GM12874 (cell line): ENCODE measurements at regions not wholly inside any gene's neighbourhood (a gene's known extent, or its start where the extent isn't known, plus 50 kb on each side); places are given as distances from the start of the nearest gene placed in this dataset.

Experiments
- TF ChIP-seq, protein P1 (sequence below): IDR thresholded peaks from 2 replicates; pipeline ENCODE4 v1.5.1; 2011; ENCODE audit warnings: low read depth, mild to moderate bottlenecking, control low read depth, low read length, moderate library complexity; ENCODE audit not compliant: insufficient read depth

- TF ChIP-seq, protein P1, sequence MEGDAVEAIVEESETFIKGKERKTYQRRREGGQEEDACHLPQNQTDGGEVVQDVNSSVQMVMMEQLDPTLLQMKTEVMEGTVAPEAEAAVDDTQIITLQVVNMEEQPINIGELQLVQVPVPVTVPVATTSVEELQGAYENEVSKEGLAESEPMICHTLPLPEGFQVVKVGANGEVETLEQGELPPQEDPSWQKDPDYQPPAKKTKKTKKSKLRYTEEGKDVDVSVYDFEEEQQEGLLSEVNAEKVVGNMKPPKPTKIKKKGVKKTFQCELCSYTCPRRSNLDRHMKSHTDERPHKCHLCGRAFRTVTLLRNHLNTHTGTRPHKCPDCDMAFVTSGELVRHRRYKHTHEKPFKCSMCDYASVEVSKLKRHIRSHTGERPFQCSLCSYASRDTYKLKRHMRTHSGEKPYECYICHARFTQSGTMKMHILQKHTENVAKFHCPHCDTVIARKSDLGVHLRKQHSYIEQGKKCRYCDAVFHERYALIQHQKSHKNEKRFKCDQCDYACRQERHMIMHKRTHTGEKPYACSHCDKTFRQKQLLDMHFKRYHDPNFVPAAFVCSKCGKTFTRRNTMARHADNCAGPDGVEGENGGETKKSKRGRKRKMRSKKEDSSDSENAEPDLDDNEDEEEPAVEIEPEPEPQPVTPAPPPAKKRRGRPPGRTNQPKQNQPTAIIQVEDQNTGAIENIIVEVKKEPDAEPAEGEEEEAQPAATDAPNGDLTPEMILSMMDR: no peak
Measured at GRCh38 chr6:15166121-15166520, 79.7 kb upstream of the JARID2 start.

GRCh38 chr6:15170126-15170525, 75.7 kb upstream of the JARID2 start:
- TF ChIP-seq, protein P1: no peak

DNA sequence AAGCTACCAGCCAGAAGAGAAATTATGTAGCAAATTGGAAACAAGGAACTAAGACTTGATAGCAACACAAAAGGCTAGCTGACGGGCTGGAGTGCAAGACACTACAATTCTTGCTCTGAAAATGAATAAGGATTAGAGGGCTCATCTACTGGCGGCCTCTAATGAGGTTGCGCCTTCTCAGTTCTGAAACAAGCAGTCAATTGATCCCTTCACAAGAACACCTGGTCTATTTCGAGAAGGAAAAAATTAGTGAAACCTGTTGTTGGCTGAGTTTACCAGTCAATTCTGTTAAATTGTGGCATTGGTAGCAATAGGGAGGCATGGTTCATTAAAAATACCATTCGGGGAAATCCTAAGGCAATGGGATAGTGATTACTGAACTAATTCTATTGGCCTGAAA, 74.8 kb upstream of the JARID2 start:
- TF ChIP-seq, protein P1: no peak

- TF ChIP-seq, protein P1: no peak
Measured at GRCh38 chr6:15176816-15177370, 69.0 kb upstream of the JARID2 start.

DNA sequence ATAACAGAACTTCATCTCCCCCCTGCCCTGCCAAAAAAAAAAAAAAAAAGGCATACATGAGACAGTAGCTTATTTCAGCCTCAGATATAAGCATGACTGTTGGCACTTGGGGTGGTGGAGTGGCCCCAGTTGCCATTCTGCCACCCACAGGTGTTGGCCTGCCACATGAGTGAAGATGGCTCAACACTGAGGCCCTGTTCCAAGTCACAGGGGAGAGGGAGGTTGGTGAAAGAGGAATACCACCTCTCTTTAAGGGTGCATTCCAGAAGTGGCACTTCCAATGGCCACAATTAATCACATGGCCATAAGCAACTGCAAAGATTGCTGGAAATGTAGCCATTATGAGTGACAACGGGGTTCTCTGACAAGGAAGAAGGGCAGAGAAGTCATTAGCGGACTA, 61.9 kb upstream of the JARID2 start:
- TF ChIP-seq, protein P1: no peak

DNA sequence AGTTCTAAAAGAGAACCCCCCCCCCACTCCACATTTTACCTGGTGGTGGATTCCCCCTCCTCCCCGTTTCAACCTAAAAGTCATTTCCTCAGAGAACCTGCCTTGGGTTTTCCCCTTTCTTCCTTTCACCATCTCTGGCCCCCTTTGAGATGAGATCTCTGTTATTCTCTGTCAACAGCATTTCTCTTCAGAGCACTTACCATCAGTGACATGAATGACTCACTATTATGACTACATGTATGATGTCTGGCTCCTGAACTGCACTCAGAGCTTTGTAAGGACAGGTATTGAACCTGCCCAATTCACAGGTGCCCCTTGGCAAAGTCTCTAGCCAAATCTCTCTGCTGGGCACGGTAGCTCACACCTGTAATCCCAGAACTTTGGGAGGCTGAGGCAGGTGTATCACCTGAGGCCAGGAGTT, 61.4 kb upstream of the JARID2 start:
- TF ChIP-seq, protein P1: no peak

GRCh38 chr6:15194453-15194852, 51.4 kb upstream of the JARID2 start:
- TF ChIP-seq, protein P1: no peak
